ENCODE measurements at regions not wholly inside any gene's neighbourhood (a gene's known extent, or its start where the extent isn't known, plus 50 kb on each side); places are given as distances from the start of the nearest gene placed in this dataset.

- ATAC-seq (replicated peaks in 1 of 2) (no peak), DNase-seq (no peak)
- no peak overlapping the region for H3K4me3 Mint-ChIP-seq
- no peak overlapping the region for H3K27ac Mint-ChIP-seq
- peaks cover 2% of the 10 kb centered on the region for H3K27me3 Mint-ChIP-seq (ENCODE audit: low read depth)
- H3K4me1 Mint-ChIP-seq (ENCODE audit: low read depth) = no peaks in the 10 kb centered on the region
- H3K9me3 Mint-ChIP-seq = no peaks in the 10 kb centered on the region
- no peaks in the 10 kb centered on the region for H3K36me3 Mint-ChIP-seq (ENCODE audit: insufficient read depth in 2 of 2)
Measured at GRCh38 chr15:93180656-93181055, 91.6 kb upstream of the RGMA start.

GRCh38 chr15:93180128-93180527, 91.1 kb upstream of the RGMA start:
- H3K9me3 Mint-ChIP-seq = no peaks in the 10 kb centered on the region
- no peak for DNase-seq
- no peaks in the 10 kb centered on the region for H3K4me1 Mint-ChIP-seq (ENCODE audit: low read depth)
- no peak for ATAC-seq (replicated peaks in 1 of 2)
- H3K27ac Mint-ChIP-seq = no peak overlapping the region
- peaks cover 8% of the 10 kb centered on the region for H3K27me3 Mint-ChIP-seq (ENCODE audit: low read depth)
- no peak overlapping the region for H3K4me3 Mint-ChIP-seq
- H3K36me3 Mint-ChIP-seq (ENCODE audit: insufficient read depth in 2 of 2) = no peaks in the 10 kb centered on the region

DNA sequence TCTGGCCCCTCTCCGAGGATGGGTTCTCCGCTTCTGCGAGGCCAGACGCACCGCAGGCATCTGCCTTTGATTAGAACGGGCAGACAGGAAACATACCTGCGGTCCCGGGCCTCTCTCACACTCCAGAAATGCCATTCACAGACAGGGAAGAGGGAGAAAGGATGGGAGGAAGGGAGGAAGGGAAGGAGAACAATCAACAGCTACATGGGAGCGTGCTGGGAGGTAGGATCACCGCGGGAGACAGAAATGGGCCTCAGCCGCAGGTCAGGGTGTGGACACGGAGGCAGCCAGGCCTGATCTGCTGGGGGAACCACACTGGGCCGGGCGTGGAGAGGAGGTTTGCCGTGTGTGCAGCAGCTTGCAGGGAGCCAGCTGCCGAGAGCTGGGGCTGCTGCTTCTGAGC, 90.7 kb upstream of the RGMA start:
- H3K4me1 Mint-ChIP-seq (ENCODE audit: low read depth) = no peaks in the 10 kb centered on the region
- no peak for DNase-seq

GRCh38 chr15:93179072-93179471, 90.1 kb upstream of the RGMA start:
- DNase-seq = no peak
- no peaks in the 10 kb centered on the region for H3K36me3 Mint-ChIP-seq (ENCODE audit: insufficient read depth in 2 of 2)
- no peak overlapping the region for H3K4me3 Mint-ChIP-seq
- H3K27me3 Mint-ChIP-seq (ENCODE audit: low read depth) = peaks cover 8% of the 10 kb centered on the region
- H3K4me1 Mint-ChIP-seq (ENCODE audit: low read depth) = no peaks in the 10 kb centered on the region
- H3K27ac Mint-ChIP-seq = no peak overlapping the region
- peaks cover 0 to 1% of the 10 kb centered on the region in 2 donors for H3K9me3 Mint-ChIP-seq
- ATAC-seq (replicated peaks in 1 of 2) = no peak

More for the DNA sequence above, 90.7 kb upstream of the RGMA start:
- H3K4me3 Mint-ChIP-seq = no peak overlapping the region
- no peaks in the 10 kb centered on the region for H3K9me3 Mint-ChIP-seq
- H3K36me3 Mint-ChIP-seq (ENCODE audit: insufficient read depth in 2 of 2) = no peaks in the 10 kb centered on the region
- no peak overlapping the region for H3K27ac Mint-ChIP-seq
- H3K27me3 Mint-ChIP-seq (ENCODE audit: low read depth) = peaks cover 8% of the 10 kb centered on the region
- no peak for ATAC-seq (replicated peaks in 1 of 2)

DNA sequence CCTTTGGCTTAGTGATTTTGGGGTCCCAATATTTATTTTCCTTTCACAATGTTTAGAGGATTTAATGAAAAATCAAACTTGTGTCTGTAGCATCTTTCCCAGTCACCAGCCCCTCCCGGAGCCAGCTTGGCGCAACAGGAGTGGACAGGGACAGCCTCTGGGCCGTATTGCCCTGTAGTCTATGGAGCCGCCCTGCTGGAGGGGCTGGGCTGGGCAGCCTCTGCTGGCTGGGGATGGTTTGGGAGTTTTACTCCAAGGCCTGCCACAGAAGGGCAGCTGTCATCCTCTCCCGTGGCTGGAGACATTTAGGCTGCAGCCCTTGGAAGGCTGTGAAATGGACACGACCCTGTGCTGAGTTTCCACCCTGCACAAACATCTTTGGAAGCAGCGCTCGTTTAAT, 89.4 kb upstream of the RGMA start:
- Mint-ChIP-seq H3K27me3 (ENCODE audit: low read depth) (peaks cover 8% of the 10 kb centered on the region), H3K36me3 (ENCODE audit: insufficient read depth in 2 of 2) (no peaks in the 10 kb centered on the region), H3K9me3 (peaks cover 0 to 1% of the 10 kb centered on the region in 2 donors), H3K27ac (no peak overlapping the region), H3K4me3 (no peak overlapping the region), H3K4me1 (ENCODE audit: low read depth) (no peaks in the 10 kb centered on the region)
- ATAC-seq (replicated peaks in 1 of 2) (no peak), DNase-seq (no peak)

- Mint-ChIP-seq H3K27ac (no peak overlapping the region), H3K9me3 (peaks cover 0 to 3% of the 10 kb centered on the region in 2 donors), H3K4me3 (no peak overlapping the region), H3K36me3 (ENCODE audit: insufficient read depth in 2 of 2) (no peaks in the 10 kb centered on the region), H3K4me1 (ENCODE audit: low read depth) (no peaks in the 10 kb centered on the region), H3K27me3 (ENCODE audit: low read depth) (peaks cover 15% of the 10 kb centered on the region)
- ATAC-seq (replicated peaks in 1 of 2) = no peak
- no peak for DNase-seq
Measured at GRCh38 chr15:93176065-93176464, 87.1 kb upstream of the RGMA start.

- H3K4me3 Mint-ChIP-seq = no peak overlapping the region
- no peaks in the 10 kb centered on the region for H3K4me1 Mint-ChIP-seq (ENCODE audit: low read depth)
- H3K36me3 Mint-ChIP-seq (ENCODE audit: insufficient read depth in 2 of 2) = no peaks in the 10 kb centered on the region
- no peak overlapping the region for H3K27ac Mint-ChIP-seq
- peaks cover 19% of the 10 kb centered on the region for H3K27me3 Mint-ChIP-seq (ENCODE audit: low read depth)
- DNase-seq (no peak), ATAC-seq (replicated peaks in 1 of 2) (no peak)
- peaks cover 0 to 3% of the 10 kb centered on the region in 2 donors for H3K9me3 Mint-ChIP-seq
Measured at GRCh38 chr15:93174836-93175235, 85.8 kb upstream of the RGMA start.

DNA sequence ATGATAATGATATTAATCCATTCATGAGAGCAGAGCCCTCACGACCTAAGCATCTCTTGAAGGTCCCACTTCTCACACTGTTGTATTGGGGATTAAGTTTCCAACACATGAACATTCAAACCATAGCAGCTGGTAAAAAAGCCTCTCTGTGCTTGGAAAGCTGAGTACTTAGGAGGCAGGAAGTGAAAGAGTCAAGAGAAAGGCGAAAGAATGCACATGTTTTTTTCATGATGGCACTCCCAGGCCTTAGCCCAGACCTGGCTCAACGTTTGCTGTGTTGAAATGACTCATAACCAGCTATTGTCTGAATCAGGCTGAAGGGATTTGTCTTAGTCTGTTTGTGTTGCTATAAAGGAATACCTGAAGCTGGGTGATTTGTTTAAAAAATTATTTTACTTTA, 84.4 kb upstream of the RGMA start:
- H3K27me3 Mint-ChIP-seq (ENCODE audit: low read depth) = peaks cover 24% of the 10 kb centered on the region
- H3K9me3 Mint-ChIP-seq = peaks cover 0 to 3% of the 10 kb centered on the region in 2 donors
- no peaks in the 10 kb centered on the region for H3K36me3 Mint-ChIP-seq (ENCODE audit: insufficient read depth in 2 of 2)
- H3K4me3 Mint-ChIP-seq = no peak overlapping the region
- no peak overlapping the region for H3K27ac Mint-ChIP-seq
- DNase-seq = no peak
- ATAC-seq (replicated peaks in 1 of 2) = no peak
- H3K4me1 Mint-ChIP-seq (ENCODE audit: low read depth) = no peaks in the 10 kb centered on the region

- no peaks in the 10 kb centered on the region for H3K4me1 Mint-ChIP-seq (ENCODE audit: low read depth)
- H3K9me3 Mint-ChIP-seq = peaks cover 0 to 3% of the 10 kb centered on the region in 2 donors
- peaks cover 36% of the 10 kb centered on the region for H3K27me3 Mint-ChIP-seq (ENCODE audit: low read depth)
- no peak overlapping the region for H3K27ac Mint-ChIP-seq
- no peaks in the 10 kb centered on the region for H3K36me3 Mint-ChIP-seq (ENCODE audit: insufficient read depth in 2 of 2)
- DNase-seq (no peak), ATAC-seq (replicated peaks in 1 of 2) (no peak)
- H3K4me3 Mint-ChIP-seq = no peak overlapping the region
Measured at GRCh38 chr15:93171476-93171875, 82.5 kb upstream of the RGMA start.

DNA sequence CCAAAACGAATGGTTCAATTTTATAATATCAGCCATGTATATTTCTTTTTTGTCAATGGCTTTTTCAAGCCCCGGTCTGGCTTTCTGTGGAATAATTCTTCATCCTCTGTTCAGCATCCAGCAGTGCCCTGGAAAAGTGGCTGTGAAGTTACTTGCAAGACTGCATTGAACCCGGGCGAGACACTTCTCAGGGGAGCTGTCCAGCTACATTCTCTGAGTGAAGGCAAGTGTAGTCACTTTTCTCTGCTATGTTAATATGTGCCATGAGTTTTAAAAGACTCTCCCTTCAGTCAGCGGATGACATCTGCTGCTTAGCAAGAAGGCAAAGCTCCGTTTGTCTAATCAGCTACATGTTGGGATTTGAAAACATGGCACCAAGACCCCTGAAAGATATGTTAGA, 81.3 kb upstream of the RGMA start:
- H3K36me3 Mint-ChIP-seq (ENCODE audit: insufficient read depth in 2 of 2) = no peaks in the 10 kb centered on the region
- ATAC-seq (replicated peaks in 1 of 2) (no peak), DNase-seq (no peak)
- no peaks in the 10 kb centered on the region for H3K4me1 Mint-ChIP-seq (ENCODE audit: low read depth)
- peaks cover 0 to 3% of the 10 kb centered on the region in 2 donors for H3K9me3 Mint-ChIP-seq
- peaks cover 30% of the 10 kb centered on the region for H3K27me3 Mint-ChIP-seq (ENCODE audit: low read depth)
- no peak overlapping the region for H3K27ac Mint-ChIP-seq
- H3K4me3 Mint-ChIP-seq = no peak overlapping the region

- peaks cover 0 to 2% of the 10 kb centered on the region in 2 donors for H3K9me3 Mint-ChIP-seq
- ATAC-seq (replicated peaks in 1 of 2) (no peak), DNase-seq (no peak)
- H3K36me3 Mint-ChIP-seq (ENCODE audit: insufficient read depth in 2 of 2) = no peaks in the 10 kb centered on the region
- peaks cover 13% of the 10 kb centered on the region for H3K4me1 Mint-ChIP-seq (ENCODE audit: low read depth)
- H3K4me3 Mint-ChIP-seq = no peak overlapping the region
- peaks cover 28% of the 10 kb centered on the region for H3K27me3 Mint-ChIP-seq (ENCODE audit: low read depth)
- no peak overlapping the region for H3K27ac Mint-ChIP-seq
Measured at GRCh38 chr15:93168910-93169309, 79.9 kb upstream of the RGMA start.

DNA sequence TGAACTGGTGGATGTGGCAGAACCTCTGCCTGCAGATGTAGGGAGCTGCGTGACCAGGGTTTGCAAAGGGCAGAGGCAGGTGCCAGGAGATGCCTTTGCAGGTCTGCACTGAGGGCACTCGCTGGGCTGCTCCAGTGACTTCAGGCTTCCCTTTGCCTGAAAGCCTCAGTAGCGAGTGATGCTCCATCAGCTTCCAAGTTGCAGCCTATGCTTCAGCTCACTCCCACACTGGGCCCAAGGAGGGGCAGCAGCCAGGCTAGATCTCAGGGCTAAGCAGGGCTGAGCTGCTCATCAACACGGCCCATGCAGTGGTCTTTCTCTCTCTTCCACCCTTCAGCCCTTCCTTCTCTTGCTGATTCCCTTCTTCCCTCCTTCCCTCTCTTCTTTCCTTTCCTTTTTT, 78.3 kb upstream of the RGMA start:
- no peaks in the 10 kb centered on the region for H3K36me3 Mint-ChIP-seq (ENCODE audit: insufficient read depth in 2 of 2)
- H3K4me1 Mint-ChIP-seq (ENCODE audit: low read depth) = peaks cover 14% of the 10 kb centered on the region
- H3K4me3 Mint-ChIP-seq = no peak overlapping the region
- no peak for DNase-seq
- ATAC-seq (replicated peaks in 1 of 2) = no peak
- H3K27ac Mint-ChIP-seq = no peak overlapping the region
- H3K27me3 Mint-ChIP-seq (ENCODE audit: low read depth) = peaks cover 28% of the 10 kb centered on the region
- H3K9me3 Mint-ChIP-seq = no peaks in the 10 kb centered on the region

DNA sequence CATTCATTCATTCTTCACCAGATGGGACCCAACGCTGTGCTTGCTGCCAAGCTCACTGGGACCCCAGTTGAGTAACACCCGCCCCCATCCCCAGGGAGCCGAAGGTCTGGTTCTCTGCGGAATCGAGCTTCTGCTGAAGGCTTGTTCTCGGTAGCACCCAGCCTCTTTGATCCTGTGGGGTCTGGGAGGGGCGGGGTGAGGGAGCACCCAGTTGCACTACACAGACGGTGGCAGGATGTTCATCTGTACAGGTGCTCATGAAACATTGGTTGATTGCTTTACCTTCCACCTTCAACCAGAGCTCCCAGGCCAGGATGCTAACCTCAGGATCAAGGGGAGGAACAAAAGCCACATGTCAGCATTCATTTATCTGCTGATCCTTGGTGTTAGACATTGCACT, 77.7 kb upstream of the RGMA start:
- Mint-ChIP-seq H3K27me3 (ENCODE audit: low read depth) (peaks cover 26% of the 10 kb centered on the region), H3K4me3 (no peak overlapping the region), H3K27ac (no peak overlapping the region), H3K4me1 (ENCODE audit: low read depth) (peaks cover 14% of the 10 kb centered on the region), H3K9me3 (no peaks in the 10 kb centered on the region), H3K36me3 (ENCODE audit: insufficient read depth in 2 of 2) (no peaks in the 10 kb centered on the region)
- no peak for DNase-seq
- ATAC-seq (replicated peaks in 1 of 2) = no peak

- ATAC-seq (replicated peaks in 1 of 2) = no peak
- Mint-ChIP-seq H3K4me3 (no peak overlapping the region), H3K9me3 (no peaks in the 10 kb centered on the region), H3K27ac (no peak overlapping the region), H3K4me1 (ENCODE audit: low read depth) (peaks cover 14% of the 10 kb centered on the region), H3K36me3 (ENCODE audit: insufficient read depth in 2 of 2) (no peaks in the 10 kb centered on the region), H3K27me3 (ENCODE audit: low read depth) (peaks cover 19% of the 10 kb centered on the region)
- no peak for DNase-seq
Measured at GRCh38 chr15:93165734-93166470, 76.9 kb upstream of the RGMA start.
